HepG2 (cell line): ENCODE measurements at regions not wholly inside any gene's neighbourhood (a gene's known extent, or its start where the extent isn't known, plus 50 kb on each side); places are given as distances from the start of the nearest gene placed in this dataset.

Experiments used
- ATAC-seq: fragments of 200-7000 bp; cut with Tn5 transposase; 3 replicates; pipeline ENCODE4 v1.9.1; 2020; ENCODE audit warnings: mild to moderate bottlenecking, moderate library complexity
- BruUV-seq: library from RNA; stranded (reverse); fragments of 400-500 nt; replicated peaks from 2 replicates; lab custom pipeline; 2021; lab: Mats Ljungman, UMichigan
- CTCF ChIA-PET: fragments of 300-600 bp; formaldehyde crosslinking; extraction: SDS; loops from one replicate; lab custom pipeline; 2021; ENCODE audit warnings: low total read pairs, inconsistent platforms, low intra/inter-chr PET ratio; lab: Yijun Ruan, JAX
- POLR2A ChIA-PET: fragments of 350-600 bp; sonication (Branson Sonifier 250); formaldehyde crosslinking; loops from one replicate; lab custom pipeline; 2020; ENCODE audit warnings: antibody characterized with exemption, inconsistent platforms; lab: Yijun Ruan, JAX
- DNase-seq: peaks from one replicate; pipeline ENCODE4 v3.0.0-alpha.2; 2015; ENCODE audit warnings: low spot score
- FAIRE-seq: peaks from 3 replicates; lab custom pipeline; 2011; peaks lifted over from hg19 to GRCh38; lab: Jason Lieb, UNC
- H2AFZ ChIP-seq: one replicate; pipeline ENCODE4 v1.6.1; 2011; ENCODE audit warnings: low read length, inconsistent platforms
- H3K27ac ChIP-seq: fragments of 300-600 bp; 3 replicates; pipeline ENCODE4 v1.8.0; 2011; ENCODE audit warnings: mixed run types, mild to moderate bottlenecking, mixed read lengths, low read length, inconsistent platforms; ENCODE audit not compliant: insufficient read depth; ENCODE audit errors: extremely low read length
- H3K27me3 ChIP-seq, 2 experiments: fragments of 200-600 bp in 1 of 2; 2 replicates in 1 of 2; 3 replicates in 1 of 2; pipeline versions ENCODE4 v1.6.0 to v1.8.0; 2011; ENCODE audit warnings: low read length in 2 of 2, mild to moderate bottlenecking in 2 of 2, moderate library complexity in 2 of 2, inconsistent platforms in 1 of 2; ENCODE audit not compliant: insufficient read depth in 2 of 2, control insufficient read depth in 1 of 2
- H3K36me3 ChIP-seq, 2 experiments: fragments of 200-600 bp in 1 of 2; replicated peaks in 1 of 2; 2 replicates in 1 of 2; 3 replicates in 1 of 2; pipeline versions ENCODE4 v1.5.1 to v1.8.0; 2011; ENCODE audit warnings: low read length in 2 of 2, inconsistent platforms in 1 of 2; ENCODE audit not compliant: insufficient read depth in 2 of 2, control insufficient read depth in 1 of 2
- H3K4me1 ChIP-seq: 2 replicates; pipeline ENCODE4 v1.5.1; 2012; ENCODE audit warnings: low read length, inconsistent platforms; ENCODE audit not compliant: insufficient read depth
- H3K4me2 ChIP-seq: 2 replicates; pipeline ENCODE4 v1.6.0; 2011; ENCODE audit warnings: low read depth, low read length, inconsistent platforms
- H3K4me3 ChIP-seq, 3 experiments: fragments of 200-600 bp in 1 of 3; sonication (generic), shearing (Covaris generic) in 1 of 3; replicated peaks in 1 of 3; 2 replicates each; pipeline ENCODE4 v1.5.1; 2011 to 2016; ENCODE audit warnings: low read length in 3 of 3, inconsistent platforms in 2 of 3, low read depth in 2 of 3, mild to moderate bottlenecking in 2 of 3, control low read depth in 1 of 3, mixed read lengths in 1 of 3; ENCODE audit not compliant: insufficient read depth in 1 of 3
- H3K79me2 ChIP-seq: one replicate; pipeline ENCODE4 v1.6.1; 2011; ENCODE audit warnings: low read length, inconsistent platforms; ENCODE audit not compliant: insufficient read depth
- H3K9ac ChIP-seq: 2 replicates; pipeline ENCODE4 v1.6.0; 2011; ENCODE audit warnings: mild to moderate bottlenecking, low read depth, low read length, inconsistent platforms; ENCODE audit not compliant: insufficient read depth
- H3K9me3 ChIP-seq: 2 replicates; pipeline ENCODE4 v1.5.1; 2012; ENCODE audit warnings: mild to moderate bottlenecking, low read length
- H4K20me1 ChIP-seq: 2 replicates; pipeline ENCODE4 v1.6.0; 2011; ENCODE audit warnings: inconsistent platforms, mild to moderate bottlenecking, low read length, moderate library complexity; ENCODE audit not compliant: insufficient read depth
- CREB1 ChIP-seq, 2 experiments: fragments of 450-650 bp in 1 of 2; IDR thresholded peaks; 2 replicates each; pipeline ENCODE4 v1.6.1; 2016 to 2017; ENCODE audit warnings: control low read depth in 1 of 2, mild to moderate bottlenecking in 1 of 2, missing compliant biosample characterization in 1 of 2, missing genetic modification characterization in 1 of 2
- ERF ChIP-seq: IDR thresholded peaks from 2 replicates; pipeline ENCODE4 v1.6.1; 2018; ENCODE audit warnings: missing biosample characterization, missing genetic modification reagents
- MIER2 ChIP-seq: IDR thresholded peaks from 2 replicates; pipeline ENCODE4 v1.6.1; 2016; ENCODE audit warnings: missing biosample characterization, missing genetic modification reagents
- ZFP36 ChIP-seq: fragments of 150-350 bp; IDR thresholded peaks from 2 replicates; pipeline ENCODE4 v1.6.1; 2018; ENCODE audit warnings: borderline replicate concordance, low read length, low read depth; ENCODE audit not compliant: partially characterized antibody
- ZNF33A ChIP-seq: sonication (generic); formaldehyde crosslinking; IDR thresholded peaks from 2 replicates; pipeline ENCODE4 v1.5.1; 2020; ENCODE audit warnings: missing genetic modification reagents, mild to moderate bottlenecking, moderate library complexity, borderline replicate concordance
- ZNF724P ChIP-seq: sonication (generic); formaldehyde crosslinking; IDR thresholded peaks from 2 replicates; pipeline ENCODE4 v1.8.0; 2022; ENCODE audit warnings: missing genetic modification reagents, borderline replicate concordance
- WGBS: methylation state at CpG from one replicate; pipeline ENCODE4 v1.1.6; 2017; ENCODE audit warnings: low lambda C conversion rate; 5-methylcytosine and 5-hydroxymethylcytosine counted together
- in situ Hi-C: cut with HindIII; loops from 2 replicates; pipeline ENCODE4 v1.10.0; 2017; ENCODE audit warnings: low pct_unique_long_range_greater_than_20kb; ENCODE audit not compliant: extremely low pct_ligation_motif_present
- intact Hi-C: fragments of 100-400 bp; cut with micrococcal nuclease; formaldehyde crosslinking; loops from one replicate; pipeline ENCODE4 v1.10.0; 2022; ENCODE audit not compliant: unreplicated experiment

DNA sequence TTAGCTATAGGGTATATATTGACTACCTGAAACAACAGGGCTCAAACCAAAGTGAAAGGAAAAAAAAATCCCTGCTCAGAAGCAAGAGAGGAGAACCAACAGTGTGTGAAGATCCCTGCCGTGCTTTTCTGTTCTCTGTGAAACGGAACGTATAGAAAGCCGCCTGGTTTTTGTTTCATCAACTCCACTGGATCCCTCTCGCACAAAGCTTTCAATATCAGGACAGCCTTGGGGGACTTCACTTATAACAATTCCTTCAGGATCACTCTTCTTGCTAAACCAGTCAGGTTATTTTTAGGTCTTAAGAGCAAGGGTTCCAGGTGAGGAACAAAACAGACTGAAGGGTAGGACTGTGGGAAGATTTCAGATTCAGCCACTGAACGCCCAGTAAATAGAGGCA lies 151.1 kb upstream of the CACNA2D1 start:
- Histone ChIP-seq H3K4me2 (no peak overlapping the region), H3K4me1 (no peaks in the 10 kb centered on the region), H2AFZ (no peak overlapping the region), H3K9ac (no peak overlapping the region), H3K27me3 (no peaks in the 10 kb centered on the region), H3K27ac (no peak overlapping the region), H3K36me3 (no peaks in the 10 kb centered on the region), H3K4me3 (no peak overlapping the region), H3K79me2 (no peaks in the 10 kb centered on the region), H4K20me1 (no peaks in the 10 kb centered on the region), H3K9me3 (no peaks in the 10 kb centered on the region)
- ATAC-seq (no peak), DNase-seq (no peak), FAIRE-seq (no peak)
- POLR2A ChIA-PET = no interaction called here
- CTCF ChIA-PET = no interaction called here
- BruUV-seq = no TSS peak
- in situ Hi-C loops = no loop called here
- 4% methylated on average over 6 of the region's 6 CpGs for WGBS
- no peak for TF ChIP-seq MIER2 (CRISPR knock-in tag)
- no peak for TF ChIP-seq ZNF33A
- no peak for TF ChIP-seq ZNF724P (CRISPR knock-in tag)
- TF ChIP-seq ZFP36 = no peak
- intact Hi-C loops = no loop called here

GRCh38 chr7:82593780-82594179 lies 150.2 kb upstream of the CACNA2D1 start:
- no peak overlapping the region for H2AFZ ChIP-seq
- ATAC-seq (no peak), DNase-seq (no peak), FAIRE-seq (no peak)
- no peaks in the 10 kb centered on the region for H3K4me1 ChIP-seq
- H3K36me3 ChIP-seq = no peaks in the 10 kb centered on the region
- H3K27me3 ChIP-seq = no peaks in the 10 kb centered on the region
- H4K20me1 ChIP-seq = no peaks in the 10 kb centered on the region
- no peak overlapping the region for H3K4me3 ChIP-seq
- H3K9ac ChIP-seq = no peak overlapping the region
- CTCF ChIA-PET = no interaction called here
- TF ChIP-seq CREB1 (IDR thresholded peaks at IDR 0.05) = no peak
- no peak for TF ChIP-seq CREB1 (CRISPR knock-in tag; IDR thresholded peaks at IDR 0.05)
- no peak for TF ChIP-seq ERF
- in situ Hi-C loops (no loop called here), intact Hi-C loops (no loop called here)
- 16% methylated on average over 3 of the region's 3 CpGs for WGBS
- no peak overlapping the region for H3K4me2 ChIP-seq
- no peaks in the 10 kb centered on the region for H3K79me2 ChIP-seq
- no peaks in the 10 kb centered on the region for H3K9me3 ChIP-seq
- no peak overlapping the region for H3K27ac ChIP-seq
- BruUV-seq = no TSS peak
- POLR2A ChIA-PET = no interaction called here
